Uterus (tissue), 3 donors: ENCODE measurements at regions not wholly inside any gene's neighbourhood (a gene's known extent, or its start where the extent isn't known, plus 50 kb on each side); places are given as distances from the start of the nearest gene placed in this dataset.

Experiments
- DNase-seq, 2 donors: peaks; one replicate each; pipeline ENCODE4 v3.0.0-alpha.2; 2019 to 2020
- H3K27ac ChIP-seq, 2 donors: fragments of 200-600 bp; sonication (generic); 1 replicate in 1 of 2; 2 replicates in 1 of 2; pipeline ENCODE4 v1.5.1; 2016 to 2018
- H3K27me3 ChIP-seq, 2 donors: fragments of 200-600 bp; sonication (generic); one replicate each; pipeline ENCODE4 v1.5.1; 2018 to 2019; ENCODE audit warnings: control low read depth in 1 of 2
- H3K36me3 ChIP-seq, 2 donors: fragments of 200-600 bp; sonication (generic); one replicate each; pipeline ENCODE4 v1.5.1; 2019; ENCODE audit warnings: control low read depth in 1 of 2
- H3K4me1 ChIP-seq, 2 donors: fragments of 200-600 bp; sonication (generic); one replicate each; pipeline ENCODE4 v1.5.1; 2018 to 2019; ENCODE audit warnings: control low read depth in 1 of 2
- H3K4me3 ChIP-seq, 2 donors: fragments of 200-600 bp; sonication (generic); 1 replicate in 1 of 2; 2 replicates in 1 of 2; pipeline ENCODE4 v1.5.1; 2018 to 2019; ENCODE audit warnings: mild to moderate bottlenecking in 1 of 2
- H3K9me3 ChIP-seq, 2 donors: fragments of 200-600 bp; sonication (generic); one replicate each; pipeline ENCODE4 v1.5.1; 2019; ENCODE audit warnings: control low read depth in 1 of 2
- CTCF ChIP-seq, 4 experiments: fragments of 200-600 bp in 2 of 4; fragments of 450-650 bp in 2 of 4; sonication (generic) in 2 of 4; IDR thresholded peaks; one replicate each; pipeline ENCODE4 v1.5.1; 2016 to 2019; ENCODE audit warnings: antibody characterized with exemption in 4 of 4, mild to moderate bottlenecking in 2 of 4, moderate library complexity in 1 of 4
- POLR2A ChIP-seq, 2 donors: fragments of 450-650 bp; IDR thresholded peaks; one replicate each; pipeline ENCODE4 v1.6.1; 2016; ENCODE audit warnings: antibody characterized with exemption in 2 of 2, mild to moderate bottlenecking in 1 of 2, moderate library complexity in 1 of 2
- intact Hi-C: fragments of 100-400 bp; cut with DNase I; formaldehyde crosslinking; loops from one replicate; pipeline ENCODE4 v1.15.1; 2023; ENCODE audit warnings: low total_unique reads
- donor health status: DM: yes; HTN: yes; CAD: no.

GRCh38 chr5:167595196-167595595, 696.2 kb upstream of the WWC1 start:
- Histone ChIP-seq H3K9me3 (no peaks in the 10 kb centered on the region), H3K4me3 (no peak overlapping the region), H3K27ac (no peak overlapping the region), H3K4me1 (no peaks in the 10 kb centered on the region), H3K36me3 (no peaks in the 10 kb centered on the region), H3K27me3 (no peaks in the 10 kb centered on the region)
- intact Hi-C loops, result no loop called here
- DNase-seq, result no peak
- TF ChIP-seq CTCF (IDR thresholded peaks at IDR 0.05), result no peak
- TF ChIP-seq POLR2A (IDR thresholded peaks at IDR 0.05), result no peak

DNA sequence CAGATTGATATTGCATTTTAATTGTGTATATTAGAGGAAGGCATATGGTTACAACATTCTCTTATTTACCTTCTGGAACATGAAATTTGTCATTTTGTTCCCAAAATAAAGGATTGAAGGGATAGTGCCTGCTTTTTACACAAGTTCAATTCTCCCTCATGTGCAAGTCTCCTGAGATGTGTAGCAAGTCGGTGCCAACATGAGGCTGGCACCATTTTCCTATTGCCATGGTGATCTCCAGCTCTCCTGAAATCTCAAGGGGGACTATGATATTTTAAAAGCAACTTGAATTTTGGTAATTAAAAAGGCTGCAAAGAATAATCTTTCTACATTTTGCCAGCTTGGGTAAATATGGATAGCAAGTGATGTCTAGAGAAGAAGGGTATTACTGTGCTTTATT, 693.3 kb upstream of the WWC1 start:
- H3K27me3 ChIP-seq, result no peaks in the 10 kb centered on the region
- TF ChIP-seq CTCF (IDR thresholded peaks at IDR 0.05), result no peak
- no peak for TF ChIP-seq POLR2A (IDR thresholded peaks at IDR 0.05)
- no peaks in the 10 kb centered on the region for H3K9me3 ChIP-seq
- H3K4me1 ChIP-seq, result no peaks in the 10 kb centered on the region
- H3K36me3 ChIP-seq, result no peaks in the 10 kb centered on the region
- no peak overlapping the region for H3K27ac ChIP-seq
- H3K4me3 ChIP-seq, result no peak overlapping the region
- intact Hi-C loops, result no loop called here
- DNase-seq, result no peak

DNA sequence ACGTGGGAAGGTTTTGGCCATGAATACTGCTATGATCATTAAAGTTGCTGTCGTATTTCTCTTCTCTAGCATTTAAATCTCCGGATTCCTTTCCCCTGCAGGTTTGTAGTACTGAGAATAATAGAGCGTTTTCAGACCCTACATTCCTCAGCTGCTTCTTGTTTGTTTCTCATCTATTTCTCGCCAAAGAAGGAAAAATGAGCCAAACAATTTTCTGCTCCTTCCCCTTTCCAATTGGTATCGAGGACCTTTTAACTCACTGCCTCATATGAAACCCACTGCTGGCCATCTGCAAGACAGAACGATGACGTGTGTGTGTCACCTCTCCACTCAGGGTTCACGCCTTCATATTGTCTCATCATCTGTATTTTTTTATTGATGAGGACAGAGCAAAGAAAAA, 689.4 kb upstream of the WWC1 start:
- Histone ChIP-seq H3K27ac (no peak overlapping the region), H3K9me3 (no peaks in the 10 kb centered on the region), H3K36me3 (no peaks in the 10 kb centered on the region), H3K27me3 (no peaks in the 10 kb centered on the region), H3K4me3 (no peak overlapping the region), H3K4me1 (no peaks in the 10 kb centered on the region)
- DNase-seq, result no peak
- intact Hi-C loops, result no loop called here
- TF ChIP-seq POLR2A (IDR thresholded peaks at IDR 0.05), result no peak
- TF ChIP-seq CTCF (IDR thresholded peaks at IDR 0.05), result no peak

- no peak for TF ChIP-seq CTCF (IDR thresholded peaks at IDR 0.05)
- no peak for TF ChIP-seq POLR2A (IDR thresholded peaks at IDR 0.05)
- Histone ChIP-seq H3K4me3 (no peak overlapping the region), H3K4me1 (no peaks in the 10 kb centered on the region), H3K9me3 (no peaks in the 10 kb centered on the region), H3K36me3 (no peaks in the 10 kb centered on the region), H3K27ac (no peak overlapping the region), H3K27me3 (no peaks in the 10 kb centered on the region)
- no peak for DNase-seq
- intact Hi-C loops, result no loop called here
Observed at GRCh38 chr5:167603135-167603534, 688.3 kb upstream of the WWC1 start.

DNA sequence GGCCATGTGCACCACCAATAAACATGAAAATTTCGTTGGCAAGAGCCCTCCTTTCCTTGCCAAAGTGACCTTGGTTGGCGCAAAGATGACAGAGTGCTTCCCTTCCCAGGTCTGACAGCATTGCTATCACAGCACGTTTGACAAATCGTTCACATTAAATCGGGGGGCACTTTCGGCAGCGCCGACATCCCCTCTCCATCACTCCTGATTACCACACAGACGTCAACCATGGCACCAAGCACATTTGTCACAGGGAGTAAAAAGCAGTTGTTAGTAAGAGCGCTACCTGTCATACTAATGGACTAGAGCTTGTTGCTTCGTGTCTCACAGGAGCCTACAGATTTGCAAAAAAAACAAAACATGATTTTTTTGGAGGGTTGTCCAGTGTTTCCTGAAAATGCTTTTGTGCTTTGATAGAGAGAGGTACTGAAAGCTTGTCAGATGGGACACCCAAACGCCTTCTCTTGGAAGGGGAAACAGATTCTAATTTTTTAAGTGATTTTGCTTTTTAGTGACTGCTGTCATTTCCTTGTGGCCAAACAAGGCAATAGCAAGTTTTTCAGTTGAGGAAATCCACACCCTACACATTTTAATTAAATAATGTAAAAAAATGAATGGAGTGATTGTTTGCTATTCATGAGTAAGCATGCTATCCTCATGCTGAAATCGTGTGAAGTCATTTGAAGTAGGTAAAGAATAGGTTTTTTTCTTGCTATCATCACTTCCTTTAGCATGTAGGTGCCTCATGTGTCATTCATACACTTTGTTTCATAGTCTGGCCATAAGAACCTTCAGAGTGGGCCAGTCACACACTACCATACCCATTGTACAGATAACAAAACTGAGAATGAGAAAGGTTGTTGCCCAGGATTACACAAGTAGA, 682.8 kb upstream of the WWC1 start:
- intact Hi-C loops, result no loop called here

More for the DNA sequence above, 682.8 kb upstream of the WWC1 start:
- TF ChIP-seq POLR2A (IDR thresholded peaks at IDR 0.05), result no peak
- TF ChIP-seq CTCF (IDR thresholded peaks at IDR 0.05), result no peak
- H3K4me3 ChIP-seq, result no peak overlapping the region
- H3K27me3 ChIP-seq, result no peaks in the 10 kb centered on the region
- no peak overlapping the region for H3K27ac ChIP-seq
- no peaks in the 10 kb centered on the region for H3K36me3 ChIP-seq
- no peaks in the 10 kb centered on the region for H3K9me3 ChIP-seq
- H3K4me1 ChIP-seq, result no peaks in the 10 kb centered on the region
- no peak for DNase-seq
